Fibroblast of mammary gland (primary cell): ENCODE measurements at regions not wholly inside any gene's neighbourhood (a gene's known extent, or its start where the extent isn't known, plus 50 kb on each side); places are given as distances from the start of the nearest gene placed in this dataset.

Source experiments
- DNase-seq: peaks from one replicate; pipeline ENCODE4 v3.0.0-alpha.2; 2010; ENCODE audit warnings: low read depth
- H3K4me3 ChIP-seq: 2 replicates; pipeline ENCODE4 v1.5.1; 2011; ENCODE audit warnings: low read depth, mild to moderate bottlenecking, low read length, moderate library complexity; ENCODE audit not compliant: control insufficient read depth
- TF ChIP-seq, protein P1 (sequence below): conservative IDR thresholded peaks from 2 replicates; pipeline ENCODE4 v1.5.1; 2011; ENCODE audit warnings: low read depth, low read length, inconsistent platforms; ENCODE audit not compliant: control insufficient read depth, insufficient read depth

- DNase-seq, result no peak
- TF ChIP-seq, protein P1, sequence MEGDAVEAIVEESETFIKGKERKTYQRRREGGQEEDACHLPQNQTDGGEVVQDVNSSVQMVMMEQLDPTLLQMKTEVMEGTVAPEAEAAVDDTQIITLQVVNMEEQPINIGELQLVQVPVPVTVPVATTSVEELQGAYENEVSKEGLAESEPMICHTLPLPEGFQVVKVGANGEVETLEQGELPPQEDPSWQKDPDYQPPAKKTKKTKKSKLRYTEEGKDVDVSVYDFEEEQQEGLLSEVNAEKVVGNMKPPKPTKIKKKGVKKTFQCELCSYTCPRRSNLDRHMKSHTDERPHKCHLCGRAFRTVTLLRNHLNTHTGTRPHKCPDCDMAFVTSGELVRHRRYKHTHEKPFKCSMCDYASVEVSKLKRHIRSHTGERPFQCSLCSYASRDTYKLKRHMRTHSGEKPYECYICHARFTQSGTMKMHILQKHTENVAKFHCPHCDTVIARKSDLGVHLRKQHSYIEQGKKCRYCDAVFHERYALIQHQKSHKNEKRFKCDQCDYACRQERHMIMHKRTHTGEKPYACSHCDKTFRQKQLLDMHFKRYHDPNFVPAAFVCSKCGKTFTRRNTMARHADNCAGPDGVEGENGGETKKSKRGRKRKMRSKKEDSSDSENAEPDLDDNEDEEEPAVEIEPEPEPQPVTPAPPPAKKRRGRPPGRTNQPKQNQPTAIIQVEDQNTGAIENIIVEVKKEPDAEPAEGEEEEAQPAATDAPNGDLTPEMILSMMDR, result no peak
- no peak overlapping the region for H3K4me3 ChIP-seq
These were observed 210.9 kb downstream of the TEX36 start for GRCh38 chr10:125472010-125472607.

DNA sequence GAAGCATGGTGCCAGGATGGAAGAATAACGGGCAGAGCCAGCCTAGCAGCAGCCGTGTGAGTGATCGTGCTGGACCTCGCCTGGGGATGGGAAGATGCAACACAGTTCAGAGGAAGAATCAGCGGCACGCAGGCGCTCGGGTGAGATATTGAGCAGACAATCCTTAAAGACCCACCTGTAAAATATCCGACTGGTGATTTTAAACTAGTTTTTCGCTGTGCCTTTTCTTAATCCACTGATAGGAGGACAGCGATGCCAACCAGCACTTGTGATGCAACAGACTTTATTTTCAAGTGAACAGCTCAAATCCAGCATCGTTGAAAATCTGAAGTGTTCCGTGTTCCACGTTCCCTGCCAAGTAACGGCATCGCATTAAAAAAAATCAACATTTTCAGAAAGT, 214.7 kb downstream of the TEX36 start:
- DNase-seq, result no peak
- H3K4me3 ChIP-seq, result no peak overlapping the region
- TF ChIP-seq, protein P1, result no peak

GRCh38 chr10:125466685-125467084, 216.3 kb downstream of the TEX36 start:
- TF ChIP-seq, protein P1, result no peak
- no peak for DNase-seq

DNA sequence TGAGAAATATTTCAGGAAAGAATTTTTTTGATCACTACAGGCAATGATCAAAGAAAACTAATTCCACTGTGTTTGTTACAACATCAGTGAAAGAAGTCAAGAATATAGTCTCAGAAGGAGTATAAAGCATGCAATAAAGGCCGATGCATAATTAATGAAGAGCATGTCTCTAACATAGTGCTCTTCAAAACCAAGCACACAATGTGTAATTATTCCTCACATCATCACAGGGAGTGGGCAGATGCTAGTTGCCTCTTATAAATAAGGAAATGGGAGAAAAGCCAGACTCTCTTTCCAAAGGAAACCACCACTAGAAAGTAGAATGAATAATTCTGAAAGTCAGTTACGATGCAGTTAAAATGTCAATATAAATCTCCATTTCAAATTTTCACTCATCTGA, 220.1 kb downstream of the TEX36 start:
- DNase-seq, result no peak
- TF ChIP-seq, protein P1, result no peak
- no peak overlapping the region for H3K4me3 ChIP-seq

More at GRCh38 chr10:125466685-125467084, 216.3 kb downstream of the TEX36 start:
- H3K4me3 ChIP-seq, result no peak overlapping the region

GRCh38 chr10:125460326-125460725, 222.6 kb downstream of the TEX36 start:
- no peak for DNase-seq
- TF ChIP-seq, protein P1, result no peak
- H3K4me3 ChIP-seq, result no peak overlapping the region

- TF ChIP-seq, protein P1, result no peak
- no peak overlapping the region for H3K4me3 ChIP-seq
- no peak for DNase-seq
These were observed 225.6 kb downstream of the TEX36 start for GRCh38 chr10:125457406-125457805.

- TF ChIP-seq, protein P1, result no peak
- DNase-seq, result no peak
- H3K4me3 ChIP-seq, result no peak overlapping the region
These were observed 227.1 kb downstream of the TEX36 start for GRCh38 chr10:125455855-125456254.
